MG63 (cell line): ENCODE measurements at regions not wholly inside any gene's neighbourhood (a gene's known extent, or its start where the extent isn't known, plus 50 kb on each side); places are given as distances from the start of the nearest gene placed in this dataset.
"Not testable (repeated sequence)": the region's sequence is repeated elsewhere in the genome, so short reads cannot be mapped to it uniquely, and the experiment has no call there.

Experiments used
- DNase-seq: peaks from one replicate; pipeline ENCODE4 v3.0.0-alpha.2; 2020
- H3K27me3 ChIP-seq: fragments of 250-450 bp; sonication (Bioruptor Pico); 2 replicates; pipeline ENCODE4 v1.5.1; 2020; ENCODE audit warnings: mild to moderate bottlenecking, moderate library complexity
- H3K36me3 ChIP-seq: fragments of 250-450 bp; sonication (Bioruptor Pico); 2 replicates; pipeline ENCODE4 v1.5.1; 2020; ENCODE audit warnings: mild to moderate bottlenecking, moderate library complexity
- H3K4me3 ChIP-seq: fragments of 250-450 bp; sonication (Bioruptor Pico); 2 replicates; pipeline ENCODE4 v1.5.1; 2020; ENCODE audit warnings: mild to moderate bottlenecking, moderate library complexity
- H3K9me3 ChIP-seq: fragments of 250-450 bp; sonication (Bioruptor Pico); 2 replicates; pipeline ENCODE4 v1.5.1; 2020; ENCODE audit warnings: mild to moderate bottlenecking, moderate library complexity

DNA sequence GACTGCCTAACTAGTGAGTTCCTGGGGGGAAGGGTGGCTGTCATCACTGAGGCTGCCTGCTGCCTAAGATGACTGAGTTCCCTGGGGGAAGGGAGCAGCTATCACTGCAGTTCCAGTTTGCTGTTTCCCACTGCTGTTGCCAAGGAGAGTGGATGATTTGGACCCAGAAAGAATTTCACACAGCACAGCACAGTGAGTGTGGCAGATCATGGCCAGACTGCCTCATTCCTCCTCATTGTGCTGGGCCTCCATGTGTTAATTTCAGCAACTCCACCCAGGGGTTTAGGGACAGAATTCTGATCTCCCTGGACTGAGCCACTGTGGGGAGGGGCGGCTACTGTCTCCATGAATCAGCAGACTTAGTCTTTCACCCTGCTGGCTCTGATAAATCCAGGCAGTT, 125.0 kb downstream of the TEX13C start:
- no peaks in the 10 kb centered on the region for H3K27me3 ChIP-seq
- H3K4me3 ChIP-seq: no peak overlapping the region
- DNase-seq: peak; percentile 8
- H3K9me3 ChIP-seq: no peaks in the 10 kb centered on the region
- no peaks in the 10 kb centered on the region for H3K36me3 ChIP-seq

GRCh38 chrX:125475482-125475881, 155.8 kb downstream of the TEX13C start:
- H3K4me3 ChIP-seq: no peak overlapping the region
- no peaks in the 10 kb centered on the region for H3K36me3 ChIP-seq
- no peak for DNase-seq
- H3K27me3 ChIP-seq: no peaks in the 10 kb centered on the region
- H3K9me3 ChIP-seq: no peaks in the 10 kb centered on the region

DNA sequence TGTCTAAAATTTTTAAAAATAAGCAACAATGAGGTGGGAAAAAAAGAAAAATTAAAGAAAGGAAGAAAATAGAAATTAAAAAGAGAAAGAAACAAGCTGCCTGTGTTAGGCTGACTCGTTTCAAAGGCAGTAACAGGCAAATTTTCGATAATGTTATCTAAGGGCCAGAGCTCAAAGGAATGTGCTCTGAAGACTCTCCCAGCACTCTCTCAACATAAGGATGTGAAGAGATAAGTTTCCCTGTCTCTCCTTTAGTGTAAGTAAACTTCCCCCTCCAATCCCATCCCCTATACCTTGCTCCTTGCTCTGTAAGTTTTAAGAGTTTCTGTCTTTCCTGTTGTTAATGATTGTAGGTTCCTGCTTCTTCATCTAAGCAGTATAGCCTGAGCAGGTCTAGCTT, 172.8 kb downstream of the TEX13C start:
- Histone ChIP-seq H3K36me3 (no peaks in the 10 kb centered on the region), H3K27me3 (no peaks in the 10 kb centered on the region), H3K9me3 (no peaks in the 10 kb centered on the region), H3K4me3 (no peak overlapping the region)
- DNase-seq: no peak

DNA sequence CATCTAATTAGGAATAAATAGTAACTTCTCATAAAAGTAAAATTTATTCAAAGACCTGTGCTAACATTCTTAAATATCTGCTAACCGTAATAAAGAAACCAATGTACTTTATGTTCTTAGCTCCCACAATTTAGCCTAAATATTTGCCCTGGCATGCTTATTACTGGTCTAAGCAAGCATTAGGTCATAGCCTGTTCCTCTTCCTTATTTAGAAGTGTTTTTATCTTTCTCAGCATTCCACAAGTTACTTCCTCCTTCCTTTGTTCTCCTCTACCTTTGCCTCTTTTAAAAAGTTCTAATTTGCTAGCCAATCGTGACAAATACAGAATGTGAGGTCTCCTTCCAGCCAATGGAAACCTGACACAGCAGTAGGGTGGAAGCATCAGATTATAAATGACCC, 173.3 kb downstream of the TEX13C start:
- not testable (repeated sequence) for H3K27me3 ChIP-seq, H3K9me3 ChIP-seq, DNase-seq, H3K36me3 ChIP-seq, H3K4me3 ChIP-seq

DNA sequence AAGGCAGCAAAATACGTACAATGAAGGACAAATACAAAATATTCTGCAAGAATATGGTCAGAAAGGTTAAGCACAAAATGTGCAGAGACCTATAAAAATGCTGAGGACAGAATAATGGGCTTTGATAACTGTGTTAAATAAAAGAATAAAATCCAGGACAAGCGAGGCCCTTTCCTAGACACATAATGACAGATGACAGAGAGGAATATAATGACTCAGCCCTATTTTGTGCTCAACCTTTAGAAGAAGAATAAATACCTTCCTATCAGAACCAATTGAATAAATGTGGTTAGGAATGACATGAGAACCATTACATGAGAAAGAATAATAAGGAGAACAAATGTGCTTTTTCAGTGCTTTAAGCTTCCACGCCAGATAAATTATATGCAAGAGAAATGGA, 178.0 kb downstream of the TEX13C start:
- no peak overlapping the region for H3K4me3 ChIP-seq
- no peak for DNase-seq
- H3K9me3 ChIP-seq: no peaks in the 10 kb centered on the region
- no peaks in the 10 kb centered on the region for H3K36me3 ChIP-seq
- H3K27me3 ChIP-seq: no peaks in the 10 kb centered on the region

DNA sequence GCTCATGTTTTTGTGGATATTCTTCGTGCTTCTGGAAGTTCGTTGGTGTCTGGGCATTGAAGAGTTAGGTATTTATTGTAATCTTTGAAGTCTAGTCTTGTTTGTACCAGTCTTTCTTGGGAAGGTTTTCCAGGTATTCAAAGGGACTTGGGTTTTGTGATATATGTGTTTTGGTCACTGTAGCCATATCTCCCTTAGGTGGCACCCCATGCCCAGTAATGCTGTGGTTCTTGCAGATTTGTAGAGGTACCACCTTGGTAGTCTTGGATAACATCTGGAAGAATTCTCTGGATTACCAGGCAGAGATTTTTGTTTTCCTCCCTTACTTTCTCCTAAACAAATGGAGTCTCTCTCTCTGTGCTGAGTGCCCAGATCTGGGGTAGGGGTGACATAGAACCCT, 184.1 kb downstream of the TEX13C start:
- DNase-seq: no peak
- H3K9me3 ChIP-seq: no peaks in the 10 kb centered on the region
- H3K36me3 ChIP-seq: no peaks in the 10 kb centered on the region
- no peak overlapping the region for H3K4me3 ChIP-seq
- H3K27me3 ChIP-seq: no peaks in the 10 kb centered on the region

- Histone ChIP-seq H3K9me3 (no peaks in the 10 kb centered on the region), H3K27me3 (no peaks in the 10 kb centered on the region), H3K36me3 (no peaks in the 10 kb centered on the region), H3K4me3 (no peak overlapping the region)
- DNase-seq: peak; percentile 0
Observed at GRCh38 chrX:125505207-125505606, 185.5 kb downstream of the TEX13C start.

GRCh38 chrX:125507119-125507518, 187.4 kb downstream of the TEX13C start:
- Histone ChIP-seq H3K4me3 (no peak overlapping the region), H3K27me3 (no peaks in the 10 kb centered on the region), H3K9me3 (no peaks in the 10 kb centered on the region), H3K36me3 (no peaks in the 10 kb centered on the region)
- no peak for DNase-seq

DNA sequence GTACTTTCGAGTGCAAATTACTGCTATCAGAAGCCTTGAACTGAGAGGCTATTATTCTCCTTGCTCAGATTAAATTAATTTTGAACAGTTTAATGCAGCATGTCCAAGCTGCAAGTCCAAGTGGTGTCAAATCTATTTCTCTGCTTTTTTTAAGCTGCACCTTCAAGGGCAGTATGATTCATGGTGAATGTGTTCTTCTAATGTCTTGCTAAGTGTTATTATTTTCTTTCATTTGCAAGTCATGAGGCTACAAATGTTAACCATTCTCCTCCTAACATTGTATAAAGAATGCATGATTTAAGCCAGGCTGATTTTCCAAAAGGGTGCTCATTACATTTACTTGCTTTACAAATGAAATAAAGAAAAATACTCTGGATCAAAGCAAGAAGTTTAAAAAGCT, 200.4 kb downstream of the TEX13C start:
- no peaks in the 10 kb centered on the region for H3K36me3 ChIP-seq
- no peak for DNase-seq
- H3K4me3 ChIP-seq: no peak overlapping the region
- H3K27me3 ChIP-seq: no peaks in the 10 kb centered on the region
- H3K9me3 ChIP-seq: no peaks in the 10 kb centered on the region

DNA sequence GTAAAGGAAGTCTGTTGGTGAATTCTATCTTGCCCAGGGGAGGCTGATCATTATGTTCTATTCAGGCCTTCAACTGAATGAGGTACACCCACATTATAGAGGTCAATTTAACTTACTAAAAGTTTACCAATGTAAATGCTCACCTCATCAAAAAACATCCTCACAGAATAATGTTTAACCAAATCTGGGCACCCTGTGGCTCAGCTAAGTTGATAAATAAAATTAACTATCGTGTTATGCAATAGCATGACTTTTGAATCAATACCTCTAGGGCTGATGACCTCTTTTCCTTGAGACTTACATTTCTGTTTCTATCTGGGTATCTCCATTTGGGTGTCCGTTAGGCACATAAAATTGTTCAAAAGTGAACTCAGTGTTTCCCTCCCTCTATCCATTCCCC, 203.1 kb downstream of the TEX13C start:
- no peak overlapping the region for H3K4me3 ChIP-seq
- H3K36me3 ChIP-seq: no peaks in the 10 kb centered on the region
- DNase-seq: no peak
- no peaks in the 10 kb centered on the region for H3K27me3 ChIP-seq
- no peaks in the 10 kb centered on the region for H3K9me3 ChIP-seq

DNA sequence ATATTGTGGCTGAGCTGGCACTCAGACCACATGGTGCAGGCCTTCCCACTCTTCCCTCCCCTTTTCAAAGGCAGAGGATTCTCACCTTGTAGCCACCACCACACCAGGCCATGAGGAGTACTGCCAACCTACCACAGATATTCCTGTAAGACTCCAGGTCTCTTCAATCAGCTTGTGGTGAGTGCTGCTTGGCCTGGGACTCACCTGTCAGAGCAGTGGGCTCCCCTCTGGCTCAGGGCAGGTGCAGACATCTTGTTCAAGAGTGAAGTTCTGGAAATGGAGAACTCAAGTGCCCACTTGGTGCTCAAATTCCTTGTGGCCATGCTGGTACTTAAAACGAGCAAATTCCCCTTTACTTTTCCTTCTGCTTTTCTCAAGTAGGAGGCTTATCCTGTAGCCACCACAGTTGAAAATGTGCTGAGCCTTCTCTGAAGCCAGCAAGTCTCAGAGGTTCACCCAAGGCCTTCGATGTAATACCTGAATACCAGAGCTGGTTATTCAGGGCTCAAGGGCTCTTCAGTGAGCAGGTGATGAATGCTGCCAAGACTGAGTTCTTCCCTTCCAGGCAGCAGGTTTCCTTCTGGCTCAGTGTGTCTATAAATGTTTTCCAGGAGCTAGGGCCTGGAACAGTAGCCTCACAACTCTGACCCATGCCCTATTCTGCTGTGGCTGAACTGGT, 212.9 kb downstream of the TEX13C start:
- Histone ChIP-seq H3K4me3 (no peak overlapping the region), H3K36me3 (no peaks in the 10 kb centered on the region)
- DNase-seq: no peak

GRCh38 chrX:125533352-125533751, 213.7 kb downstream of the TEX13C start:
- Histone ChIP-seq H3K27me3 (no peaks in the 10 kb centered on the region), H3K9me3 (no peaks in the 10 kb centered on the region), H3K36me3 (no peaks in the 10 kb centered on the region), H3K4me3 (no peak overlapping the region)
- no peak for DNase-seq

More for the DNA sequence above, 212.9 kb downstream of the TEX13C start:
- no peaks in the 10 kb centered on the region for H3K27me3 ChIP-seq
- H3K9me3 ChIP-seq: no peaks in the 10 kb centered on the region

DNA sequence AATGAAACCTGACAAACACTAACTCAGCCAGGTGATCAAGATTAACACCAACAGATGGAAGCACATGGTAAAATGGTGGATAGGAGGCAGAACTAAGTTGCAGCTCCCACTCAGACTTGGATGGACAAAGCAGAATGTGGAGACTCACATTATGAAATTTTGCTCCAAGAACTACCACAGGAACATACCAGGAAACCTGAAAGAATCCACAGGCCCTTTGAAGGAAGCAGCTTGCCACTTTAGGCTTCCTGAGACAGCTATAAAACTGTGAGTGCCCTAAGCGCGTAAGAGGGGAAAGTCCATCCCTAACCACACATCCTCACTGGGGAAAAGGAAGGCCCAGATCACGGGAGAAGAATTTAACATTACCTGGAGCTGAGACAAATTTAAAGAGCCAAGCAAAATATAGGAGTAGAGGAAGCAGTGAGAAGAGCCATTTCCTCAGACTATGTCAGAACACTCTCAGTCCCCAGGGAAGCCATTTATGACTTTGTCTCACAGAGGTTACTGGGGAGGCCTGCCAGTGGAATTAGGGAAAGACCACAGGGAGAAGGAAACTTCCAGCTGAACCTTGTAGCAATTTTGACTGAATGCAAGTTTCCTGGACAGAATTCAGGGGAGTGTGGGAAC, 224.5 kb downstream of the TEX13C start:
- H3K4me3 ChIP-seq: no peak overlapping the region
- no peak for DNase-seq
- no peaks in the 10 kb centered on the region for H3K27me3 ChIP-seq
- H3K9me3 ChIP-seq: no peaks in the 10 kb centered on the region
- H3K36me3 ChIP-seq: no peaks in the 10 kb centered on the region

GRCh38 chrX:125544856-125545255, 225.2 kb downstream of the TEX13C start:
- Histone ChIP-seq H3K9me3 (no peaks in the 10 kb centered on the region), H3K27me3 (no peaks in the 10 kb centered on the region), H3K4me3 (no peak overlapping the region), H3K36me3 (no peaks in the 10 kb centered on the region)
- DNase-seq: no peak

DNA sequence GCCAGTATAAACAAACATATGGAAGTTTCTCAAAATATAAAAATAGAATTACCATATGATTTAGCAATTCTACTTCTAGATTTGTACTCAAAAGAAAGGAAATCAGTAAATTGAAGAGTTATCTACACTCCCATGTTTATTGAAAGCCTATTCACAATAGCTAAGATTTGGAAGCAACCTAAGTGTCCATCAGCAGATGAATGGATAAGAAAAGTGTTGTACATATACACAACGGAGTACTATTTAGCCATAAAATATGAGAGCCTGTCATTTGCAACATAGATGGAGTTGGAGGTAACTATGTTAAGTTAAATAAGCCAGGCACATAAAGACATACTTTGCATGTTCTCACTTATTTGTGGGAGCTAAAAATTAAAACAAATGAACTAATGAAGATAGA, 257.8 kb downstream of the TEX13C start:
- no peaks in the 10 kb centered on the region for H3K9me3 ChIP-seq
- H3K27me3 ChIP-seq: no peaks in the 10 kb centered on the region
- H3K4me3 ChIP-seq: no peak overlapping the region
- no peaks in the 10 kb centered on the region for H3K36me3 ChIP-seq
- no peak for DNase-seq

GRCh38 chrX:125604448-125604847, 284.8 kb downstream of the TEX13C start:
- no peak for DNase-seq
- Histone ChIP-seq H3K36me3 (no peaks in the 10 kb centered on the region), H3K4me3 (no peak overlapping the region), H3K9me3 (no peaks in the 10 kb centered on the region), H3K27me3 (no peaks in the 10 kb centered on the region)

- H3K9me3 ChIP-seq: no peaks in the 10 kb centered on the region
- DNase-seq: no peak
- H3K36me3 ChIP-seq: no peaks in the 10 kb centered on the region
- H3K27me3 ChIP-seq: no peaks in the 10 kb centered on the region
- no peak overlapping the region for H3K4me3 ChIP-seq
Observed at GRCh38 chrX:125605145-125605544, 285.5 kb downstream of the TEX13C start.

- not testable (repeated sequence) for H3K9me3 ChIP-seq, H3K27me3 ChIP-seq, H3K36me3 ChIP-seq, H3K4me3 ChIP-seq, DNase-seq
Observed at GRCh38 chrX:125614591-125615343, 295.1 kb downstream of the TEX13C start.
